SU-DHL-6 (cell line): ENCODE measurements at regions not wholly inside any gene's neighbourhood (a gene's known extent, or its start where the extent isn't known, plus 50 kb on each side); places are given as distances from the start of the nearest gene placed in this dataset.

Experiments used
- H2AFZ ChIP-seq: fragments of 200-600 bp; sonication (generic); 2 replicates; pipeline ENCODE4 v1.6.1; 2014; ENCODE audit warnings: low read depth, mild to moderate bottlenecking, moderate library complexity, mixed read lengths, antibody characterized with exemption, low read length; ENCODE audit not compliant: severe bottlenecking
- H3F3A ChIP-seq: fragments of 200-600 bp; shearing (Covaris generic); 2 replicates; pipeline ENCODE4 v1.6.0; 2016; ENCODE audit warnings: antibody characterized with exemption, mild to moderate bottlenecking; ENCODE audit not compliant: insufficient read depth
- H3K27ac ChIP-seq: fragments of 200-600 bp; sonication (generic); 2 replicates; pipeline ENCODE4 v1.5.1; 2016; ENCODE audit warnings: low read depth, mild to moderate bottlenecking, low read length, moderate library complexity, mixed read lengths
- H3K27me3 ChIP-seq: fragments of 200-600 bp; sonication (generic), shearing (Covaris generic); 2 replicates; pipeline ENCODE4 v1.6.0; 2014; ENCODE audit warnings: mild to moderate bottlenecking, low read length
- H3K36me3 ChIP-seq: fragments of 200-600 bp; sonication (generic); 2 replicates; pipeline ENCODE4 v1.6.1; 2014; ENCODE audit warnings: mild to moderate bottlenecking, low read length, mixed read lengths
- H3K4me2 ChIP-seq: fragments of 300-600, 200-600 bp; shearing (Covaris generic), sonication (generic); 2 replicates; pipeline ENCODE4 v1.6.0; 2014; ENCODE audit warnings: low read length, low read depth, mild to moderate bottlenecking; ENCODE audit not compliant: poor library complexity, severe bottlenecking
- H3K4me3 ChIP-seq: fragments of 200-600 bp; sonication (generic); 2 replicates; pipeline ENCODE4 v1.5.1; 2014; ENCODE audit warnings: antibody characterized with exemption, low read length, mild to moderate bottlenecking, mixed read lengths; ENCODE audit not compliant: insufficient read depth, poor library complexity, severe bottlenecking
- H3K79me2 ChIP-seq: fragments of 200-600 bp; sonication (generic); 2 replicates; pipeline ENCODE4 v1.6.1; 2014; ENCODE audit warnings: mild to moderate bottlenecking, low read length, moderate library complexity; ENCODE audit not compliant: insufficient read depth
- H3K9ac ChIP-seq: fragments of 200-600 bp; sonication (generic); 2 replicates; pipeline ENCODE4 v1.7.0; 2014; ENCODE audit warnings: mild to moderate bottlenecking, low read length
- H3K9me2 ChIP-seq: fragments of 200-600 bp; sonication (generic); replicated peaks from 2 replicates; pipeline ENCODE4 v1.6.1; 2014; ENCODE audit warnings: low read length; ENCODE audit not compliant: insufficient read depth
- H3K9me3 ChIP-seq: fragments of 200-600 bp; sonication (generic); 2 replicates; pipeline ENCODE4 v1.6.1; 2014; ENCODE audit warnings: low read length, mixed read lengths; ENCODE audit not compliant: insufficient read depth
- H4K20me1 ChIP-seq: fragments of 200-600 bp; sonication (generic); 2 replicates; pipeline ENCODE4 v1.6.1; 2014; ENCODE audit warnings: low read depth, mild to moderate bottlenecking, antibody characterized with exemption, low read length, moderate library complexity, mixed read lengths
- CTCF ChIP-seq: fragments of 200-600 bp; sonication (generic); IDR thresholded peaks from one replicate; pipeline ENCODE4 v1.5.1; 2017; ENCODE audit warnings: antibody characterized with exemption, mild to moderate bottlenecking, low read length, moderate library complexity; ENCODE audit not compliant: insufficient read depth, poor library complexity, severe bottlenecking
- EZH2phosphoT487 ChIP-seq: fragments of 200-600 bp; sonication (generic), shearing (Covaris generic); conservative IDR thresholded peaks from 2 replicates; pipeline ENCODE4 v1.6.1; 2018; ENCODE audit warnings: mild to moderate bottlenecking, antibody characterized with exemption, low read length, moderate library complexity, mixed read lengths

GRCh38 chr6:145009711-145010110, 724.6 kb downstream of the UTRN start:
- H3K9ac ChIP-seq: no peak overlapping the region
- no peak for TF ChIP-seq CTCF
- no peak for TF ChIP-seq EZH2phosphoT487
- H3K4me3 ChIP-seq: no peak overlapping the region
- H3K36me3 ChIP-seq: no peaks in the 10 kb centered on the region
- H3F3A ChIP-seq: no peaks in the 10 kb centered on the region
- H2AFZ ChIP-seq: no peak overlapping the region
- H3K27ac ChIP-seq: no peak overlapping the region
- no peaks in the 10 kb centered on the region for H3K27me3 ChIP-seq
- no peaks in the 10 kb centered on the region for H3K9me2 ChIP-seq
- no peaks in the 10 kb centered on the region for H4K20me1 ChIP-seq
- H3K4me2 ChIP-seq: no peak overlapping the region
- H3K79me2 ChIP-seq: no peaks in the 10 kb centered on the region
- H3K9me3 ChIP-seq: no peaks in the 10 kb centered on the region

- Histone ChIP-seq H3K9me3 (no peaks in the 10 kb centered on the region), H3K27ac (no peak overlapping the region)
Observed at GRCh38 chr6:145012039-145012662, 723.2 kb downstream of the EPM2A start.

GRCh38 chr6:145015739-145016558, 719.4 kb downstream of the EPM2A start:
- Histone ChIP-seq H4K20me1 (no peaks in the 10 kb centered on the region), H3K79me2 (no peaks in the 10 kb centered on the region), H3K27ac (no peak overlapping the region), H3K9ac (no peak overlapping the region), H3K9me3 (no peaks in the 10 kb centered on the region), H3K27me3 (no peaks in the 10 kb centered on the region), H3K9me2 (no peaks in the 10 kb centered on the region), H3K4me3 (no peak overlapping the region), H3K36me3 (no peaks in the 10 kb centered on the region), H3K4me2 (no peak overlapping the region), H3F3A (no peaks in the 10 kb centered on the region), H2AFZ (no peak overlapping the region)
- TF ChIP-seq EZH2phosphoT487: no peak
- TF ChIP-seq CTCF: no peak

More at GRCh38 chr6:145012039-145012662, 723.2 kb downstream of the EPM2A start:
- Histone ChIP-seq H4K20me1 (no peaks in the 10 kb centered on the region), H3K9me2 (no peaks in the 10 kb centered on the region), H3K4me3 (no peak overlapping the region), H3K4me2 (no peak overlapping the region), H3K27me3 (no peaks in the 10 kb centered on the region), H3K9ac (no peak overlapping the region), H3F3A (no peaks in the 10 kb centered on the region), H3K36me3 (no peaks in the 10 kb centered on the region), H3K79me2 (no peaks in the 10 kb centered on the region), H2AFZ (no peak overlapping the region)
- no peak for TF ChIP-seq EZH2phosphoT487
- no peak for TF ChIP-seq CTCF
